ENCODE measurements at regions not wholly inside any gene's neighbourhood (a gene's known extent, or its start where the extent isn't known, plus 50 kb on each side); places are given as distances from the start of the nearest gene placed in this dataset.
A peak's percentile ranks its signal among the peaks of the same experiment; 100 is the strongest.
"Not testable (repeated sequence)": the region's sequence is repeated elsewhere in the genome, so short reads cannot be mapped to it uniquely, and the experiment has no call there.

GRCh38 chr13:89061821-89062220, 1390.7 kb downstream of the SLITRK5 start:
- DNase-seq (ENCODE audit: extremely low read depth, low read depth): no peak
- TF ChIP-seq CTCF (IDR thresholded peaks at IDR 0.05; ENCODE audit: low read depth, low read length): no peak

GRCh38 chr13:89066868-89067466, 1395.8 kb downstream of the SLITRK5 start:
- no peak for DNase-seq (ENCODE audit: extremely low read depth, low read depth)
- TF ChIP-seq CTCF (IDR thresholded peaks at IDR 0.05; ENCODE audit: low read depth, low read length): peak; percentile 48

- no peak for DNase-seq (ENCODE audit: extremely low read depth, low read depth)
- no peak for TF ChIP-seq CTCF (IDR thresholded peaks at IDR 0.05; ENCODE audit: low read depth, low read length)
Measured at GRCh38 chr13:89072979-89073378, 1401.8 kb downstream of the SLITRK5 start.

GRCh38 chr13:89076622-89077021, 1405.5 kb downstream of the SLITRK5 start:
- no peak for DNase-seq (ENCODE audit: extremely low read depth, low read depth)
- no peak for TF ChIP-seq CTCF (IDR thresholded peaks at IDR 0.05; ENCODE audit: low read depth, low read length)

GRCh38 chr13:89082623-89083022, 1411.5 kb downstream of the SLITRK5 start:
- TF ChIP-seq CTCF (IDR thresholded peaks at IDR 0.05; ENCODE audit: low read depth, low read length): no peak
- no peak for DNase-seq (ENCODE audit: extremely low read depth, low read depth)

GRCh38 chr13:89088107-89088506, 1416.9 kb downstream of the SLITRK5 start:
- not testable (repeated sequence) for DNase-seq (ENCODE audit: extremely low read depth, low read depth)

GRCh38 chr13:89097994-89098393, 1426.8 kb downstream of the SLITRK5 start:
- DNase-seq (ENCODE audit: extremely low read depth, low read depth): no peak

More at GRCh38 chr13:89097994-89098393, 1426.8 kb downstream of the SLITRK5 start:
- TF ChIP-seq CTCF (IDR thresholded peaks at IDR 0.05; ENCODE audit: low read depth, low read length): no peak

Data from AG09319 (cell line).